ENCODE measurements at regions not wholly inside any gene's neighbourhood (a gene's known extent, or its start where the extent isn't known, plus 50 kb on each side); places are given as distances from the start of the nearest gene placed in this dataset.

DNA sequence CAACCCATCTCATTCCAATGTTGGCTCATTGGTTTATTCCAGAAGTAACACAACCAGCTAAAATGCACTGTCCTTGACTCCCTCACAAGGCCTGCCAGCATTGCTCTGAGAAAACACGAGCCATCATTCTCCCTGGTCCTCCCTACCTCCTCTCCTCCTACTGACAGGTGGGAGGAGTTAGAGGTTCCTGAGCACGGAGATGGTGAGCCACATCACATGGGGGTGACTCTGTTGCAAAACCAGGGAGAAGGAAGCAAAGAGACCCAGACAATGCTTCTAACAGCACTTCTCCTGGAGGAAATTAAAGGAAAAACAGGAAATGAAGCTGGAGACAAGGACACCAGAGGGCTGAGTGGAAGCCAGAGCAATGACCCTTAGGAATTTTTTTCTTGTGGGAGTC is 667.4 kb downstream of the NTRK3 start:
- TF ChIP-seq GLI2 (tag by site-specific recombination; IDR thresholded peaks at IDR 0.05; ENCODE audit: borderline replicate concordance, low read depth): no peak
- no peak for TF ChIP-seq YY1 (tag by site-specific recombination; IDR thresholded peaks at IDR 0.05)
